GM12891 (cell line): ENCODE measurements at regions not wholly inside any gene's neighbourhood (a gene's known extent, or its start where the extent isn't known, plus 50 kb on each side); places are given as distances from the start of the nearest gene placed in this dataset.

Experiments
- PAX5 ChIP-seq: IDR thresholded peaks from 2 replicates; pipeline ENCODE4 v1.6.1; 2011; ENCODE audit warnings: low read length, moderate library complexity, mild to moderate bottlenecking; ENCODE audit not compliant: insufficient read depth, severe bottlenecking
- POLR2A ChIP-seq: IDR thresholded peaks from 2 replicates; pipeline ENCODE4 v1.6.1; 2011; ENCODE audit warnings: low read depth, low read length, control low read depth
- POLR2AphosphoS5 ChIP-seq: IDR thresholded peaks from 2 replicates; pipeline ENCODE4 v1.6.1; 2011; ENCODE audit warnings: low read depth, low read length, control low read depth
- POU2F2 ChIP-seq: IDR thresholded peaks from 2 replicates; pipeline ENCODE4 v1.6.1; 2011; ENCODE audit warnings: low read depth, mild to moderate bottlenecking, control low read depth, low read length, moderate library complexity
- SPI1 ChIP-seq: IDR thresholded peaks from 2 replicates; pipeline ENCODE4 v1.6.1; 2011; ENCODE audit warnings: low read depth, low read length, control low read depth
- TAF1 ChIP-seq: IDR thresholded peaks from 2 replicates; pipeline ENCODE4 v1.6.1; 2011; ENCODE audit warnings: low read depth, low read length, control low read depth

- no peak for TF ChIP-seq POLR2A
- TF ChIP-seq POLR2AphosphoS5: no peak
- TF ChIP-seq TAF1: no peak
- no peak for TF ChIP-seq SPI1
- TF ChIP-seq PAX5: no peak
- no peak for TF ChIP-seq POU2F2
Observed at GRCh38 chr5:23649594-23649993, 142.2 kb downstream of the PRDM9 start.
